ENCODE measurements at regions not wholly inside any gene's neighbourhood (a gene's known extent, or its start where the extent isn't known, plus 50 kb on each side); places are given as distances from the start of the nearest gene placed in this dataset.

GRCh38 chr11:38274031-38274430, 1676.0 kb upstream of the RAG2 start:
- Histone ChIP-seq H3K4me3 (replicated peaks in 1 of 3; ENCODE audit: low read depth in 2 of 3, low read length in 3 of 3) (no peak overlapping the region), H4K20me1 (ENCODE audit: insufficient read depth, low read length) (no peaks in the 10 kb centered on the region), H3K27me3 (ENCODE audit: control insufficient read depth in 2 of 2, insufficient read depth in 2 of 2, low read length in 2 of 2) (no peaks in the 10 kb centered on the region), H3K9ac (ENCODE audit: insufficient read depth, low read length, poor library complexity, severe bottlenecking) (no peak overlapping the region), H3K4me1 (ENCODE audit: control insufficient read depth in 1 of 2, insufficient read depth in 2 of 2, low read length in 2 of 2) (no peaks in the 10 kb centered on the region), H3K4me2 (replicated peaks; ENCODE audit: extremely low read depth, low read length, poor library complexity, severe bottlenecking) (no peak overlapping the region), H3K36me3 (replicated peaks in 1 of 2; ENCODE audit: control insufficient read depth in 1 of 2, insufficient read depth in 2 of 2, low read length in 2 of 2) (no peaks in the 10 kb centered on the region), H3K9me3 (replicated peaks in 1 of 2; ENCODE audit: control insufficient read depth in 1 of 2, insufficient read depth in 1 of 2, low read length in 2 of 2) (peaks cover 17 to 23% of the 10 kb centered on the region in 2 donors), H2AFZ (ENCODE audit: insufficient read depth, low read depth, low read length, poor library complexity, severe bottlenecking) (no peak overlapping the region), H3K79me2 (ENCODE audit: insufficient read depth, low read length) (no peaks in the 10 kb centered on the region), H3K27ac (ENCODE audit: low read depth in 1 of 2, low read length in 2 of 2) (no peak overlapping the region)
- H3K27ac Mint-ChIP-seq, result no peak overlapping the region
- no CpG with 5 or more reads among the region's 2 CpGs for WGBS (ENCODE audit: insufficient coverage)
- H3K4me1 Mint-ChIP-seq, result no peaks in the 10 kb centered on the region
- H3K36me3 Mint-ChIP-seq, result no peaks in the 10 kb centered on the region
- TF ChIP-seq CTCF (IDR thresholded peaks at IDR 0.05), result no peak
- no peak for DNase-seq
- intact Hi-C loops (cut with micrococcal nuclease), result no loop called here
- peaks cover 0 to 5% (median 0%) of the 10 kb centered on the region in 3 donors for H3K27me3 Mint-ChIP-seq (ENCODE audit: low read depth in 3 of 3)
- peaks cover 2 to 11% (median 5%) of the 10 kb centered on the region in 7 donors for H3K9me3 Mint-ChIP-seq
- no peak overlapping the region for H3K4me3 Mint-ChIP-seq

GRCh38 chr11:38272376-38272775, 1674.3 kb upstream of the RAG2 start:
- H3K4me3 ChIP-seq (replicated peaks in 1 of 3; ENCODE audit: low read depth in 2 of 3, low read length in 3 of 3), result no peak overlapping the region
- intact Hi-C loops (cut with micrococcal nuclease), result no loop called here
- H3K4me1 Mint-ChIP-seq, result no peaks in the 10 kb centered on the region
- no peaks in the 10 kb centered on the region for H4K20me1 ChIP-seq (ENCODE audit: insufficient read depth, low read length)
- peaks cover 0 to 5% (median 0%) of the 10 kb centered on the region in 3 donors for H3K27me3 Mint-ChIP-seq (ENCODE audit: low read depth in 3 of 3)
- peaks cover 8% of the 10 kb centered on the region in 2 donors for H3K9me3 ChIP-seq (replicated peaks in 1 of 2; ENCODE audit: control insufficient read depth in 1 of 2, insufficient read depth in 1 of 2, low read length in 2 of 2)
- H3K4me1 ChIP-seq (ENCODE audit: control insufficient read depth in 1 of 2, insufficient read depth in 2 of 2, low read length in 2 of 2), result no peaks in the 10 kb centered on the region
- no peaks in the 10 kb centered on the region for H3K27me3 ChIP-seq (ENCODE audit: control insufficient read depth in 2 of 2, insufficient read depth in 2 of 2, low read length in 2 of 2)
- H3K4me2 ChIP-seq (replicated peaks; ENCODE audit: extremely low read depth, low read length, poor library complexity, severe bottlenecking), result no peak overlapping the region
- no peak overlapping the region for H3K4me3 Mint-ChIP-seq
- peaks cover 0 to 11% (median 5%) of the 10 kb centered on the region in 7 donors for H3K9me3 Mint-ChIP-seq
- H3K79me2 ChIP-seq (ENCODE audit: insufficient read depth, low read length), result no peaks in the 10 kb centered on the region
- H3K9ac ChIP-seq (ENCODE audit: insufficient read depth, low read length, poor library complexity, severe bottlenecking), result no peak overlapping the region
- no peaks in the 10 kb centered on the region for H3K36me3 Mint-ChIP-seq
- no peaks in the 10 kb centered on the region for H3K36me3 ChIP-seq (replicated peaks in 1 of 2; ENCODE audit: control insufficient read depth in 1 of 2, insufficient read depth in 2 of 2, low read length in 2 of 2)
- no peak for TF ChIP-seq CTCF (IDR thresholded peaks at IDR 0.05)
- H3K27ac Mint-ChIP-seq, result no peak overlapping the region
- no peak for DNase-seq
- no peak overlapping the region for H3K27ac ChIP-seq (ENCODE audit: low read depth in 1 of 2, low read length in 2 of 2)
- 83% methylated on average over 2 of the region's 4 CpGs for WGBS (ENCODE audit: insufficient coverage)
- no peak overlapping the region for H2AFZ ChIP-seq (ENCODE audit: insufficient read depth, low read depth, low read length, poor library complexity, severe bottlenecking)
